B cell (primary cell): ENCODE measurements at regions not wholly inside any gene's neighbourhood (a gene's known extent, or its start where the extent isn't known, plus 50 kb on each side); places are given as distances from the start of the nearest gene placed in this dataset.

Experiments used
- EZH2 ChIP-seq: IDR thresholded peaks from 2 replicates; pipeline ENCODE4 v1.6.1; 2012; ENCODE audit warnings: borderline replicate concordance, low read depth, mild to moderate bottlenecking, moderate library complexity, low read length; ENCODE audit not compliant: insufficient read depth, poor library complexity, severe bottlenecking
- TF ChIP-seq, protein P1 (sequence below): fragments of 200-600 bp; IDR thresholded peaks from one replicate; pipeline ENCODE4 v1.8.0; 2022; ENCODE audit warnings: antibody characterized with exemption, mild to moderate bottlenecking

DNA sequence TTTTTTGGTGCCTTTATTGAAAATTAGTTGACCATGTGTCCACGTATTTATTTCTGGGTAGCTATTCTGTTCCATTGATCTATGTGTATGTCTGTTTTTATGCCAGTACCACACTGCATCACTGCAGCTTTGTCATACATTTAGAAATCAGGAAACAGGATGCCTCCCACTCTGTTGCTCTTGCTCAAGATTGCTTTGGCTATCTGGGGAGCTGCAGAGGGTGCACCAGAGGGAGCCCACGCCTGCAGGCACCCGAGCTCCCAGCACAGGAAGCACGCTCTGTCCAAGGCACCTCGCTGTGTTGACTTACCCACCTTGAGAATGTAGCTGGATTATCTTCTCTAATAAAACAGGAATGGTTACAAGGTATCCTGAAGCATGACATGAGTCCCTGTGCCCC, 301.7 kb downstream of the TCERG1L start:
- TF ChIP-seq, protein P1, sequence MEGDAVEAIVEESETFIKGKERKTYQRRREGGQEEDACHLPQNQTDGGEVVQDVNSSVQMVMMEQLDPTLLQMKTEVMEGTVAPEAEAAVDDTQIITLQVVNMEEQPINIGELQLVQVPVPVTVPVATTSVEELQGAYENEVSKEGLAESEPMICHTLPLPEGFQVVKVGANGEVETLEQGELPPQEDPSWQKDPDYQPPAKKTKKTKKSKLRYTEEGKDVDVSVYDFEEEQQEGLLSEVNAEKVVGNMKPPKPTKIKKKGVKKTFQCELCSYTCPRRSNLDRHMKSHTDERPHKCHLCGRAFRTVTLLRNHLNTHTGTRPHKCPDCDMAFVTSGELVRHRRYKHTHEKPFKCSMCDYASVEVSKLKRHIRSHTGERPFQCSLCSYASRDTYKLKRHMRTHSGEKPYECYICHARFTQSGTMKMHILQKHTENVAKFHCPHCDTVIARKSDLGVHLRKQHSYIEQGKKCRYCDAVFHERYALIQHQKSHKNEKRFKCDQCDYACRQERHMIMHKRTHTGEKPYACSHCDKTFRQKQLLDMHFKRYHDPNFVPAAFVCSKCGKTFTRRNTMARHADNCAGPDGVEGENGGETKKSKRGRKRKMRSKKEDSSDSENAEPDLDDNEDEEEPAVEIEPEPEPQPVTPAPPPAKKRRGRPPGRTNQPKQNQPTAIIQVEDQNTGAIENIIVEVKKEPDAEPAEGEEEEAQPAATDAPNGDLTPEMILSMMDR, result no peak
- TF ChIP-seq EZH2, result no peak
